Uterus (tissue), 2 donors: ENCODE measurements at regions not wholly inside any gene's neighbourhood (a gene's known extent, or its start where the extent isn't known, plus 50 kb on each side); places are given as distances from the start of the nearest gene placed in this dataset.
"Not testable (repeated sequence)": the region's sequence is repeated elsewhere in the genome, so short reads cannot be mapped to it uniquely, and the experiment has no call there.

Experiments
- POLR2A ChIP-seq, 2 donors: fragments of 450-650 bp; IDR thresholded peaks; one replicate each; pipeline ENCODE4 v1.6.1; 2016; ENCODE audit warnings: antibody characterized with exemption in 2 of 2, mild to moderate bottlenecking in 1 of 2, moderate library complexity in 1 of 2
- TF ChIP-seq, protein P1 (sequence below), 4 experiments: fragments of 200-600 bp in 2 of 4; fragments of 450-650 bp in 2 of 4; sonication (generic) in 2 of 4; IDR thresholded peaks; one replicate each; pipeline ENCODE4 v1.5.1; 2016 to 2019; ENCODE audit warnings: antibody characterized with exemption in 4 of 4, mild to moderate bottlenecking in 2 of 4, moderate library complexity in 1 of 4

DNA sequence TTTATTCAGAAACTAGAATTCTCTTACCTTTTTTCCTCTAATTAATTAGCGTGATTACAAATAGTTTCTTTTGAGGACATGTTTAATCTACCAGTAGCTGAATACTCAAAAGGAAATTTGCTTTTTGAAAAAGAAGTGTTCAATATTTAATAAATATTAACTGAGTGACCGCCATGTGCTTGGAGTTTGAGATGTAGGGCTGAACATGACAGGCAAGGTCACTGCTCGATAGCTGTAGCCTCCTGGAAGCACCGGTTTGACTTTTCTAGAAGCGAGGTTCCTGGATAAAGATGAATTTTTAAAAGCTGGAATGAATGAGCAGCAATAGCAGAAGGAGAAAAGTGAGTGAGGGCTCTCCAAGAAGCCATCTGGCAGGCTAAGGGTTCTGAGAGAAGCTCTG lies 65.0 kb upstream of the PRSS12 start:
- TF ChIP-seq, protein P1, sequence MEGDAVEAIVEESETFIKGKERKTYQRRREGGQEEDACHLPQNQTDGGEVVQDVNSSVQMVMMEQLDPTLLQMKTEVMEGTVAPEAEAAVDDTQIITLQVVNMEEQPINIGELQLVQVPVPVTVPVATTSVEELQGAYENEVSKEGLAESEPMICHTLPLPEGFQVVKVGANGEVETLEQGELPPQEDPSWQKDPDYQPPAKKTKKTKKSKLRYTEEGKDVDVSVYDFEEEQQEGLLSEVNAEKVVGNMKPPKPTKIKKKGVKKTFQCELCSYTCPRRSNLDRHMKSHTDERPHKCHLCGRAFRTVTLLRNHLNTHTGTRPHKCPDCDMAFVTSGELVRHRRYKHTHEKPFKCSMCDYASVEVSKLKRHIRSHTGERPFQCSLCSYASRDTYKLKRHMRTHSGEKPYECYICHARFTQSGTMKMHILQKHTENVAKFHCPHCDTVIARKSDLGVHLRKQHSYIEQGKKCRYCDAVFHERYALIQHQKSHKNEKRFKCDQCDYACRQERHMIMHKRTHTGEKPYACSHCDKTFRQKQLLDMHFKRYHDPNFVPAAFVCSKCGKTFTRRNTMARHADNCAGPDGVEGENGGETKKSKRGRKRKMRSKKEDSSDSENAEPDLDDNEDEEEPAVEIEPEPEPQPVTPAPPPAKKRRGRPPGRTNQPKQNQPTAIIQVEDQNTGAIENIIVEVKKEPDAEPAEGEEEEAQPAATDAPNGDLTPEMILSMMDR (IDR thresholded peaks at IDR 0.05), result not testable (repeated sequence)
- TF ChIP-seq POLR2A (IDR thresholded peaks at IDR 0.05), result not testable (repeated sequence)
